Upper lobe of left lung (tissue), 4 donors: ENCODE measurements at regions not wholly inside any gene's neighbourhood (a gene's known extent, or its start where the extent isn't known, plus 50 kb on each side); places are given as distances from the start of the nearest gene placed in this dataset.

Experiments used
- EP300 ChIP-seq, 4 donors: sonication (generic); formaldehyde crosslinking; IDR thresholded peaks; one replicate each; pipeline ENCODE4 v1.5.1; 2017; ENCODE audit warnings: antibody characterized with exemption in 4 of 4, control low read depth in 2 of 4
- POLR2AphosphoS5 ChIP-seq, 2 donors: sonication (generic); formaldehyde crosslinking; IDR thresholded peaks; one replicate each; pipeline ENCODE4 v1.5.1; 2017; ENCODE audit warnings: antibody characterized with exemption in 2 of 2
- TF ChIP-seq, protein P1 (sequence below), 6 experiments: fragments of 450-650 bp in 4 of 6; fragments of 200-600 bp in 2 of 6; sonication (generic) in 2 of 6; IDR thresholded peaks; one replicate each; pipeline ENCODE4 v1.5.1; 2016 to 2019; ENCODE audit warnings: antibody characterized with exemption in 6 of 6

DNA sequence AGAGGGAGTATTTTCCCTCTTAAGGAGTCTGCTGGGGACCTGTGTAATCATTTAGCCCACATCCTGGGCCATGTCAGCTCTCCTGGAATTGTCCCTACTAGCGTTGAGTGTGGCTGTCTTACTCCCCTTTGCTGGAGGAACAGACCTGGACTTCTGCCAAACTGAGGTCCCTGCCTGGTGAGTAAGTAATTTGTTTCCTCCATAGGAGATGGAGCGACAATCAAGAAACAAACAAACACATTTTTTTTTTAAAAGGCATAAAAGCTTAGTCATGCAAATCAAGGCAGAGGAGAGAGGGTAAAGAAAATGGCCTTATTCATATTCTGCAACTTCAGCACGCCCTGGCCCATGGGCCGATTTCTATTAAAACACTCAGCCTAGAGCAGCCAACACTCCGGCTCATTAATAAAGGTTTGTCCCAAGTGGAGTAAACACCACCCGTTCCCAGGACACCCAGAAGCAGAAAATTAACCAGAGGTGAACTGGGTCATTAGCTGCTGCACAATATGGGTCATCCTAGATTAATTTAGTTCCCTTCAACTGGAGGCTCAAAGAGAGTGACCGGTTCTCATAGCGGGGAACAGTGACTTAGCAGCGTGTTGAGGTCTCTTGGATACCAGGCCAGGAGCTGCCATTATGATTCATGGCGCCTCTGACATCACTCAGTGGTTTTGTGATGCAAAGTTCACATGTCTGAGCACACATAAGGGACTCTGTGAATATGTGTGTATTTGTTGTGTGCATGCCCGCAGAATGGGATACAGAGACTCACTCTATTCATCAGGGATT is 165.0 kb upstream of the SULF2 start:
- no peak for TF ChIP-seq POLR2AphosphoS5 (IDR thresholded peaks at IDR 0.05)
- TF ChIP-seq, protein P1, sequence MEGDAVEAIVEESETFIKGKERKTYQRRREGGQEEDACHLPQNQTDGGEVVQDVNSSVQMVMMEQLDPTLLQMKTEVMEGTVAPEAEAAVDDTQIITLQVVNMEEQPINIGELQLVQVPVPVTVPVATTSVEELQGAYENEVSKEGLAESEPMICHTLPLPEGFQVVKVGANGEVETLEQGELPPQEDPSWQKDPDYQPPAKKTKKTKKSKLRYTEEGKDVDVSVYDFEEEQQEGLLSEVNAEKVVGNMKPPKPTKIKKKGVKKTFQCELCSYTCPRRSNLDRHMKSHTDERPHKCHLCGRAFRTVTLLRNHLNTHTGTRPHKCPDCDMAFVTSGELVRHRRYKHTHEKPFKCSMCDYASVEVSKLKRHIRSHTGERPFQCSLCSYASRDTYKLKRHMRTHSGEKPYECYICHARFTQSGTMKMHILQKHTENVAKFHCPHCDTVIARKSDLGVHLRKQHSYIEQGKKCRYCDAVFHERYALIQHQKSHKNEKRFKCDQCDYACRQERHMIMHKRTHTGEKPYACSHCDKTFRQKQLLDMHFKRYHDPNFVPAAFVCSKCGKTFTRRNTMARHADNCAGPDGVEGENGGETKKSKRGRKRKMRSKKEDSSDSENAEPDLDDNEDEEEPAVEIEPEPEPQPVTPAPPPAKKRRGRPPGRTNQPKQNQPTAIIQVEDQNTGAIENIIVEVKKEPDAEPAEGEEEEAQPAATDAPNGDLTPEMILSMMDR (IDR thresholded peaks at IDR 0.05): no peak
- no peak for TF ChIP-seq EP300 (IDR thresholded peaks at IDR 0.05)
